GM19372 (cell line): ENCODE measurements at regions not wholly inside any gene's neighbourhood (a gene's known extent, or its start where the extent isn't known, plus 50 kb on each side); places are given as distances from the start of the nearest gene placed in this dataset.
"Not testable (repeated sequence)": the region's sequence is repeated elsewhere in the genome, so short reads cannot be mapped to it uniquely, and the experiment has no call there.

Experiments used
- ATAC-seq: cut with Tn5 transposase; IDR thresholded peaks from one replicate; pipeline ENCODE4 v1.9.1; 2021; ENCODE audit warnings: mild to moderate bottlenecking, low read depth, moderate library complexity; ENCODE audit not compliant: unreplicated experiment

DNA sequence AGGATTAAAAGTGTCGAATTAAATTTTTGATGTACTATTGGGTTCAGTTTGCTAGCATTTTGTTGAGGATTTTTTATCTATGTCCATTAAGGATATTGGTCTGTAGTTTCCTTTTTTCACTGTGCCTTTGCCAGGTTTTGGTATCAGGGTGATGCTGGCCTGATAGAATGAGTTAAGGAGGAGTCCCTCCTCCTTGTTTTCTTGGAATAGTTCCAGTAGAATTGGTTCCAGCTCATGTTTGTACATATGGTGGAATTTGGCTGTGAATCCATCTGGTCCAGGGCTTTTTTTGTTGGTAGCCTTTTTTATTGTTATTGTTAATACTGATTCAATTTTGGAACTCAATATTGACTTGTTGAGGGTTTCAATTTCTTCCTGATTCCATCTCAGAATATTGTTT lies 141.8 kb downstream of the SIM1 start:
- no peak for ATAC-seq

DNA sequence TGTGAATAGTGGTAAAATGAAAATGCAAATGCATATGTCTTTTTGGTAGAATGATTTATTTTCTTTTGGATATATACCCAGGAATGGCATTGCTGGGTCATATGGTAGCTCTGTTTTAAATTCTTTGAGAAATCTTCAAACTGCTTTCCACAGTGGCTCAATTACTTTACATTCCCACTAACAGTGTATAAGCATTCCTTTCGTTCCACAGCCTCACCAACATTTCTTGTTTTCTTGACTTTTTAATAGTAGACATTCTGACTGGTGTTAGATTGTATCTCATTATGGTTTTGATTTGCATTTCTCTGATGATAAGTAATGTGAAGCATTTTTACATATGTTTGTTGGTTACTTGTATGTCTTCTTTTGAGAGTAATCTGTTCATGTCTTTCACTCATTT lies 144.0 kb downstream of the SIM1 start:
- ATAC-seq, result no peak

GRCh38 chr6:100317031-100317430 lies 147.7 kb downstream of the SIM1 start:
- no peak for ATAC-seq

GRCh38 chr6:100314186-100314585 lies 150.5 kb downstream of the SIM1 start:
- ATAC-seq, result no peak

DNA sequence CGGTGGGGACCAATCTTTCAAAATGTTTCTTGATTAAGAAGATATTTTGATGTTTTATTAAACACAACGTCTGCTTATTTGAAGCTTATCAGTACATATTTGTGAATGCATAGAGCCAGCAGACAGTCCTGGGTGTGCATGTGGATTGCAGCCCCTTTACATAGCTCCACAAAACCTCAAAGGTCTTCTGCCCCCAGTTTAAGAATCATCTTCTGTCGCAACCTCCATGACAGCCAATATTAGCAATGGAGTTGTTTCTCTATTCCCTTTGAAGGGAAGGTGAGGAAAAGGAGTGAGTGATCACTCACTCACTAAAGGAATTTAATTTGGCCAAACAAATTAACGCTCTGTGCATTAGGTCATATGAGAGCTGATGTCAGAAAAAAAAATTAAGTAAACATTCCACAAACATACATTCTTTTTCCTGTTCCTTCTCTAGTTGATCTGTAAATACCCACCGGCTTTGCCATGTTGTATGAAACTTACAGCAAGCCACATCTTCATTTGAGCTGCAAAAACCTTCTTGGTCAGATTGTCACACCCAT lies 152.9 kb downstream of the SIM1 start:
- no peak for ATAC-seq

DNA sequence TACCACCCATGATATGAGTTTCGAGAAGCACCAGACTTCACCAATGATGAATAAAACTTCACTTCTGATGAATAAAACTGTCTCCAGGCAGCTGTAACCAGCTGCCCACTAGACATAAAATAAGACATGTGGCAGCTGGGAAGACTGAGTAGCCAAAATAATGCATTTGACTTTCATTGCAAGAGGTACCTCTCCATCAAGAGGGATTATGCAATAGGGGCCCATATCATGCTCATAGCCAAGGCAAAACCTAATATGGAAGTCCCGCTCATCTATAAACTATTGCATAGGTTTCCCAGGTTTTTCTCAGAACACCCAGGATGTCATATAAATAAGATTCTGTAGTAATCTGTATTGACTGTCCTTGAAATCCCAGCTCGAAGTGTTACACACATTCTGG lies 155.5 kb downstream of the SIM1 start:
- no peak for ATAC-seq

DNA sequence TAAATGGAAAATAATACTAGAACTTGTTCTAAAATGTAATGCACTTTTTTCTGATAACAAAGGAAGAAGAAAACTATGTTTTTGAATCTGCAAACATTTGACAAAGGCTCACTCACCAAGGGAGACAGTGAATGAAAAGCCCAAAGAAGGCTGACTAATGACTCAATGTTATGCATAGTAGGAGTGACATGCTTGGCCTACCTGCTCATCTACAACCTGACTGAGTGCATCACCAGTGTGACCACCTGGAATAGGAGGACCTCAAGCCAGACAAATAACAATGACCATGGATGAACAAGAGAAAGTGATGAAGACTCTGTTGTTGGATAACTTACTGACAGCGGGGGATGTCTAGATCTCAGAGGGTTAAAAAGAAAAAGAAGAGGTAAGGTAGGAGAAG lies 157.2 kb downstream of the SIM1 start:
- ATAC-seq, result no peak

DNA sequence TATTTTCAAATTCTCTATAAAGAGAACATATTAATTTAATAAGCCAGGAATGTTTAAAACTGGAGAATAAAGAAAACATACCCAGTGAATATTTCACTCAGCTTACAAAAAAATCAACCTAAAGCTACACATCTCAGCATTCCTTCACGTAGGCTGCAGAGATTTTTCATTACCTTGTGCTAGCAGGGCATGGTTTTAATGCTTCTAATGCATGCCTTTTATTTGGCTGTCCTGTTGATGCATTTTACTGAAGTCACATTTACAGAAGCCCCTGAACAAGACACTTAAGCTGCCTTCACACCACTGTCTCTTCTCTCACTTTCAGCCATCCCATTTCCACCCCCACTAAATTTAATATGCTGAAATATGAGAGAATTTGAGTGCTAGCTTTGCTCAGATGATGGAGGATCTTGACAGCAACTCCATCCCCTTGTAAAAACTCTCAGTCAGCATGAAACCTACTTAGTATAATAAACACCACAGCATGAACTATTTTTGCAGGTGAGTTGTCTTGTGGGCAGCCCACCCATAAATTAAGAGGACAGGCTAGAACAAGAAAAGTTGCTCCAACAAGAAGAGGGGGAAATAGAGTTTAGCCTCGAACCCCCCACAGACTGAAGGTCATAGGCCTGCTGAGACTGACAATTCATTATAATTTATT lies 159.4 kb downstream of the SIM1 start:
- no peak for ATAC-seq

DNA sequence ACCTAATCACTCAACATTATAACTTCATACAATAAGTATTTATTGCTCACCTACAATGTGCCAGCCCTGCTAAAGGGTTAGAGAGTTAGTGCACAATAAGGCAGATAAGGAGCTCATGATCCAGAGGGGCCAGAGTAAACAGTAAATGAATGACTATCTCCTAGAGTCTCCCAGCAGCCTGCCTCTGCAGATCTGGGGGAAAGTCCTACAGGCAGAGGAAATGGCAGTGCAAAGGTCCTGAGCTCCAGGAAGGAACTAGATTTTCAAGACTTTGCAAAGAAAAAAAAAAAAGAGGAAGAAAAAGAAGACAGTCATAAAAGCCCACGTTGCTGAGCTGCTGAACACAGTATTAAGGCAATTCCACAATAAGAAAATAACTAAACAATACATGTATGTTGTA lies 160.1 kb downstream of the SIM1 start:
- ATAC-seq, result no peak

- ATAC-seq, result no peak
These were observed 163.0 kb downstream of the SIM1 start for GRCh38 chr6:100301731-100302130.

GRCh38 chr6:100300221-100300736 lies 164.4 kb downstream of the SIM1 start:
- no peak for ATAC-seq

DNA sequence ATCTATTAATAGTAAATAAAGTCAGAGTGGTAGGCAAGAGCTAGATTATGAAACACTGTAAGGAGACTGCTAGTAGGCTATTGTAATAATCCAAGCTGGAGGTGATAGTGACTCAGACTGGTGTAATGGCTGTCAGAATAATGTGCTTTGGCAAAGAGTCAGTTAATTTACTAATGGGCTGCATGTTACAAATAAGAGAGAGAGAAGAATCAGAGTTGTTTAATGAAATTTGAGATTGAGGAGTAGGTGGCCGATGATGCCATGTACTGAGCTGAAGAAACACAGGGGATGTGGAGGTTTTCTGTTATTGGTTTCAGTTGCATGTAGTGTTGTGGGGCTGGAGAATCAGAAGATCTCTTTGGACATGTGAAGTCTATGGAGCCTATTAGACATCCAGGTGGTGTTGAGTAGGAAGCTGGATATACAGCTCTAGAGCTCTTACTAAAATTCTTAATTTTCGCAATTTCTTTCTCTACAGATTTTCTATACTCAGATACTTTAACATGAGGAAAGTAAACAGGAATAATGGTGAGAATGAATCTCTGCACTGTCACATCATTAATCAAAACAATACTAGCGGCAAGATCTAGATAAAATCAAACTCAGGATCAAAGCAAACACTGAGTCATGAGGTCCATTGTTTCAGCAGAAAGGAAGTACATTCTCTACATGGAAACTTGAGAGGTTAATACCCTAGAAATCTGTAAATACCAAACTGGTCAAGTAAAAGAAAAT lies 167.7 kb downstream of the SIM1 start:
- ATAC-seq, result no peak

DNA sequence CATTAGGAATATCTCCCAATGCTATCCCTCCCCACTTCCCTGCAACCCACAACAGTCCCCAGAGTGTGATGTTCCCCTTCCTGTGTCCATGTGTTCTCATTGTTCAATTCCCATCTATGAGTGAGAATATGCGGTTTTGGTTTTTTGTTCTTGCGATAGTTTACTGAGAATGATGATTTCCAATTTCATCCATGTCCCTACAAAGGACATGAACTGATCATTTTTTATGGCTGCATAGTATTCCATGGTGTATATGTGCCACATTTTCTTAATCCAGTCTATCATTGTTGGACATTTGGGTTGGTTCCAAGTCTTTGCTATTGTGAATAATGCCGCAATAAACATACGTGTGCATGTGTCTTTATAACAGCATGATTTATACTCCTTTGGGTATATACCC lies 169.5 kb downstream of the SIM1 start:
- not testable (repeated sequence) for ATAC-seq

DNA sequence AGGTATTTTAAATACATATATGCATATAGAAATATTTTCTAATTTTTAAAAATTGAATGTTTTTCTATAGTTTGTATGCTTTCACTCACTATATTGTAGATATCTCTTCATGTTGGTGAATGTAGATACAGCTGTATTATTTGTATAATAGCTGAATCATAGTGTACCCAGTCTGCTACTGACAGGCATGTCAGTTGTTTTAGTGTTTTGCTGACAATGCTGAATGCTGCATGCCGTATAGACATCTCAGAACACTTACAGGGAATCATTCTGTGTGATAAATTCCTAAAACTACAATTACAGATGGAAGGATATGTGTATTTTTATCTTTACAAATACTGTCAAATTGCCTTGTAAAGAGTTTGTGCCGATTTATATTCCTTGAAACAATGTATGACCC lies 175.4 kb downstream of the SIM1 start:
- no peak for ATAC-seq

- ATAC-seq, result no peak
These were observed 176.4 kb downstream of the SIM1 start for GRCh38 chr6:100288311-100288710.

GRCh38 chr6:100283285-100283684 lies 181.4 kb downstream of the SIM1 start:
- ATAC-seq, result no peak

DNA sequence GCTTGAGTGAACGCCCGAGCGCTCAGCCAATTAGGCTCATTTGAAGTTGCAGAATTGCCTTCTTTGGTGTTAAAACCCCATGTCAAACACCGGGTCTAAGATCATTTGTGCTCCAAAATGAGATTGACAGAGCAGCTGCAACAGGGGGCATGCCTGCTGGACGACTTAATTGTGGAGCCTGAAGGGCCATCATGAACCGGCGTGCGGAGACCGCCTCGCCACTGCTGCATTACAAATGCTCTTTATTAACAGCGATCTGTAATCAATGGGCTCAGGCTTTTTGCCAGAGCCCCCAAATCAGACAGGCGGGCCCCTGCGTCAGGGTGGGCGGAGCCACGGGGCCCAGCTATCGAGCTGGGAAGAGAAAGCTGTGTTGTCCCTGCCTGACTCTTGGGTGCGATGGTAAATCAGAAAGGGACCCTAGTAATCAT lies 183.2 kb downstream of the SIM1 start:
- no peak for ATAC-seq

DNA sequence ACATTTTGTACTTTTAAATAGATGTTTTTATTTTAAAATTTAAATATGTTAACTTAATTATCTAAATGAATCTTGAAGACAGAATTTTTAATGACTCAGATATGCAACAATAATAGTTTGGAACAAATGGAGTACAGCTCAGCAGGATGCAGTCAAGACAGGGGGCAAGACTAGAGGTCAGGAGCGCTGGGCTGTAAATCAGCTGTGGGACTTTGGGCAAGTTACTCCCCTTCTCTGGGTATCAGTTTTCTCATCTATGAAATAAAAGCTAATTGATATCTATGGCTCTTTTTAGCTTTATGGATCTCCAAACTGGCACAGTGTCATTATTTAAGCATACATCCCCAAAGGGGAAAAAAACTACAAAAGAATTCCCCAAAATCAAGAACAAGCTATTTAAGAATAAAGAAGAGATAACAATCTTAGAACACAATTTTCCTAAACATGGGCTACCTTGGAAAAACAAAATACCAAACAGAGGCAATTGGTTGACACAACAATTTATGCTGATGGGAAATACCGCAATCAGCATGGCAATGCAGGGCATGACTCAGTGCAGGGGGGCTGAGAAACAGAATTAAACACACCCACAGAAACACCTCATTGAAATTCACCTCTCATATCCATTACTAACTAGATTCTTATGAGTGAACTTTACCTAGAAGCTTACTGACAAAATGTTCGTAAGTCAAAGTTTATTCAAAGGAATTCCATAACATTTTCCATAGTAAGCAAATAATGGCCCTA lies 188.2 kb downstream of the SIM1 start:
- ATAC-seq, result no peak

DNA sequence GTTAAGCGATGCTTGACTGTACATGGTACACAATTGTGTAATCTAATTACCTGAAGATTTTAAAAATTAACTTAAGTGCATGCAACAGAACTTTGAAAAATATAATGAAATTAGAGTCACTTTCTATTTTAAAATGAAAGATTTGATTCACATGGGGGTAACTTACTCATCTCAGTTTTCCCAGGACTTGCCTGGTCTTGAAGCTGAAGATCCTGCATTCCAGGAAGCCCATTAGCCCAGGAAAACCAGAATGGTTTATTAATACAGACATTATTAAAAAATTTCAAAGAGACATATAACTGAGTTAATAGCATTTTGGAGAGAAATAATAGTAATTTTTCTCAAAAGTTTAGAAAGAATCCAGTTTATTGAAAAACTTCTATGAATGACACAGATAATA lies 190.6 kb downstream of the SIM1 start:
- ATAC-seq, result no peak

DNA sequence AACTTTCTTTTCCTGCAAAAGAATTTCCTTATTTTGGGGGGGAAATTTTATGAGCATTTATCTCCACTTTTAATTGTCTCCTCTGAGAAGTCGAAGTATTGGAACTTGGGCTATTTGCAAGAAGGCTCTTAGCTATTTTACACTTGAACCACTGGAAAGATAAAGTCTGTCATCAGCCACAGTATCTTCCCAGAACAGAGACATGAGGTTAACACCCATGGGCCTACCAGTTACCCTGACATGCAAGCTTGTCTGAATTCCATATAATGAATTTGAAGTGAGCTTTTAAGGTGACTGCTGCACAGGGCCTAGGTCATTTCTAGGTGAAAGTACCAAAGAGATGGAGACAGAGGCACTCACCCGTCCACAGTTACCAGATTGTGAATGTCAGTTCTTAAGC lies 193.1 kb downstream of the SIM1 start:
- no peak for ATAC-seq

- ATAC-seq, result no peak
These were observed 193.5 kb downstream of the SIM1 start for GRCh38 chr6:100271202-100271601.
